HepG2 (cell line): ENCODE measurements at regions not wholly inside any gene's neighbourhood (a gene's known extent, or its start where the extent isn't known, plus 50 kb on each side); places are given as distances from the start of the nearest gene placed in this dataset.

ENCODE experiments used
- ATAC-seq: fragments of 200-7000 bp; cut with Tn5 transposase; 3 replicates; pipeline ENCODE4 v1.9.1; 2020; ENCODE audit warnings: mild to moderate bottlenecking, moderate library complexity
- BruUV-seq: library from RNA; stranded (reverse); fragments of 400-500 nt; replicated peaks from 2 replicates; lab custom pipeline; 2021; lab: Mats Ljungman, UMichigan
- CTCF ChIA-PET: fragments of 300-600 bp; formaldehyde crosslinking; extraction: SDS; loops from one replicate; lab custom pipeline; 2021; ENCODE audit warnings: low total read pairs, inconsistent platforms, low intra/inter-chr PET ratio; lab: Yijun Ruan, JAX
- POLR2A ChIA-PET: fragments of 350-600 bp; sonication (Branson Sonifier 250); formaldehyde crosslinking; loops from one replicate; lab custom pipeline; 2020; ENCODE audit warnings: antibody characterized with exemption, inconsistent platforms; lab: Yijun Ruan, JAX
- DNase-seq: peaks from one replicate; pipeline ENCODE4 v3.0.0-alpha.2; 2015; ENCODE audit warnings: low spot score
- FAIRE-seq: peaks from 3 replicates; lab custom pipeline; 2011; peaks lifted over from hg19 to GRCh38; lab: Jason Lieb, UNC
- H2AFZ ChIP-seq: one replicate; pipeline ENCODE4 v1.6.1; 2011; ENCODE audit warnings: low read length, inconsistent platforms
- H3K27ac ChIP-seq: fragments of 300-600 bp; 3 replicates; pipeline ENCODE4 v1.8.0; 2011; ENCODE audit warnings: mixed run types, mild to moderate bottlenecking, mixed read lengths, low read length, inconsistent platforms; ENCODE audit not compliant: insufficient read depth; ENCODE audit errors: extremely low read length
- H3K27me3 ChIP-seq, 2 experiments: fragments of 200-600 bp in 1 of 2; 2 replicates in 1 of 2; 3 replicates in 1 of 2; pipeline versions ENCODE4 v1.6.0 to v1.8.0; 2011; ENCODE audit warnings: low read length in 2 of 2, mild to moderate bottlenecking in 2 of 2, moderate library complexity in 2 of 2, inconsistent platforms in 1 of 2; ENCODE audit not compliant: insufficient read depth in 2 of 2, control insufficient read depth in 1 of 2
- H3K36me3 ChIP-seq, 2 experiments: fragments of 200-600 bp in 1 of 2; replicated peaks in 1 of 2; 2 replicates in 1 of 2; 3 replicates in 1 of 2; pipeline versions ENCODE4 v1.5.1 to v1.8.0; 2011; ENCODE audit warnings: low read length in 2 of 2, inconsistent platforms in 1 of 2; ENCODE audit not compliant: insufficient read depth in 2 of 2, control insufficient read depth in 1 of 2
- H3K4me1 ChIP-seq: 2 replicates; pipeline ENCODE4 v1.5.1; 2012; ENCODE audit warnings: low read length, inconsistent platforms; ENCODE audit not compliant: insufficient read depth
- H3K4me2 ChIP-seq: 2 replicates; pipeline ENCODE4 v1.6.0; 2011; ENCODE audit warnings: low read depth, low read length, inconsistent platforms
- H3K4me3 ChIP-seq, 3 experiments: fragments of 200-600 bp in 1 of 3; sonication (generic), shearing (Covaris generic) in 1 of 3; replicated peaks in 1 of 3; 2 replicates each; pipeline ENCODE4 v1.5.1; 2011 to 2016; ENCODE audit warnings: low read length in 3 of 3, inconsistent platforms in 2 of 3, low read depth in 2 of 3, mild to moderate bottlenecking in 2 of 3, control low read depth in 1 of 3, mixed read lengths in 1 of 3; ENCODE audit not compliant: insufficient read depth in 1 of 3
- H3K79me2 ChIP-seq: one replicate; pipeline ENCODE4 v1.6.1; 2011; ENCODE audit warnings: low read length, inconsistent platforms; ENCODE audit not compliant: insufficient read depth
- H3K9ac ChIP-seq: 2 replicates; pipeline ENCODE4 v1.6.0; 2011; ENCODE audit warnings: mild to moderate bottlenecking, low read depth, low read length, inconsistent platforms; ENCODE audit not compliant: insufficient read depth
- H3K9me3 ChIP-seq: 2 replicates; pipeline ENCODE4 v1.5.1; 2012; ENCODE audit warnings: mild to moderate bottlenecking, low read length
- H4K20me1 ChIP-seq: 2 replicates; pipeline ENCODE4 v1.6.0; 2011; ENCODE audit warnings: inconsistent platforms, mild to moderate bottlenecking, low read length, moderate library complexity; ENCODE audit not compliant: insufficient read depth
- ARNTL ChIP-seq: sonication (generic); formaldehyde crosslinking; IDR thresholded peaks from 2 replicates; pipeline ENCODE4 v1.4.0; 2020; ENCODE audit warnings: mild to moderate bottlenecking, missing genetic modification reagents
- BHLHE40 ChIP-seq: IDR thresholded peaks from 2 replicates; pipeline ENCODE4 v1.6.1; 2011; ENCODE audit warnings: low read length, improper control_type of control experiment
- KAT2B ChIP-seq: fragments of 150-350 bp; IDR thresholded peaks from 2 replicates; pipeline ENCODE4 v1.6.1; 2014; ENCODE audit warnings: low read depth, low read length, borderline replicate concordance
- REXO4 ChIP-seq: sonication (generic); formaldehyde crosslinking; IDR thresholded peaks from 2 replicates; pipeline ENCODE4 v1.8.0; 2022; ENCODE audit warnings: missing genetic modification reagents, mild to moderate bottlenecking, borderline replicate concordance
- TOPORS ChIP-seq: sonication (generic); formaldehyde crosslinking; IDR thresholded peaks from 2 replicates; pipeline ENCODE4 v1.8.0; 2023; ENCODE audit warnings: mild to moderate bottlenecking, missing genetic modification reagents
- WGBS: methylation state at CpG from one replicate; pipeline ENCODE4 v1.1.6; 2017; ENCODE audit warnings: low lambda C conversion rate; 5-methylcytosine and 5-hydroxymethylcytosine counted together
- in situ Hi-C: cut with HindIII; loops from 2 replicates; pipeline ENCODE4 v1.10.0; 2017; ENCODE audit warnings: low pct_unique_long_range_greater_than_20kb; ENCODE audit not compliant: extremely low pct_ligation_motif_present
- intact Hi-C: fragments of 100-400 bp; cut with micrococcal nuclease; formaldehyde crosslinking; loops from one replicate; pipeline ENCODE4 v1.10.0; 2022; ENCODE audit not compliant: unreplicated experiment
- TF ChIP-seq, protein P1 (sequence below): sonication (generic); formaldehyde crosslinking; IDR thresholded peaks from 2 replicates; pipeline ENCODE4 v1.4.0; 2020; ENCODE audit warnings: missing genetic modification reagents, borderline replicate concordance
- TF ChIP-seq, protein P2 (sequence below): IDR thresholded peaks from 2 replicates; pipeline ENCODE4 v1.6.1; 2012; ENCODE audit warnings: inconsistent platforms

DNA sequence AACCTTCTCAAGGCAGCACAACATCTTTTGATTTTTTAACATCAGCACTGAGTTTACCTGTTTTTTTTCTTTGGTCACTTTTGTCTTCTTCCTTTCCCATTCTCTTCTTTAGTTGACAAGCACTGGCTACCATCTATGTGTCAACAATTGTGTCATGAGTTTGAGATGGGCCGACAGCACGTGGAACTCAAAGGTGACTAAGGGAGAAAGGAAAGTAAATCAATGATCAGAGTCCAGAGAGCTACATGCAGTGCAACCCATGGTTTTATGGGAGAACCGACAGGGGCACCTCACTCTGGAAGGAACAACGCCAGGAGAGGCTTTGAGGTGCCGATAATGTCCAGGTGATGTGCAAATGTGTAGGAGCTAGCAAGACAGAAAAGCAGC is 755.5 kb downstream of the RNF144A start:
- no peaks in the 10 kb centered on the region for H3K79me2 ChIP-seq
- ChIA-PET CTCF (interaction anchor here (1.2 to 1.9 kb wide), 4 partner anchors 245 to 575 kb away, joined by 3 to 17 read pairs (median 9); no protein-coding TSS in a partner anchor), POLR2A (no interaction called here)
- TF ChIP-seq ARNTL (peak; percentile 88), REXO4 (no peak), BHLHE40 (peak; percentile 43), KAT2B (peak; percentile 10; the same call in 1 of the 2 replicates), TOPORS (CRISPR knock-in tag) (no peak)
- TF ChIP-seq, protein P1, sequence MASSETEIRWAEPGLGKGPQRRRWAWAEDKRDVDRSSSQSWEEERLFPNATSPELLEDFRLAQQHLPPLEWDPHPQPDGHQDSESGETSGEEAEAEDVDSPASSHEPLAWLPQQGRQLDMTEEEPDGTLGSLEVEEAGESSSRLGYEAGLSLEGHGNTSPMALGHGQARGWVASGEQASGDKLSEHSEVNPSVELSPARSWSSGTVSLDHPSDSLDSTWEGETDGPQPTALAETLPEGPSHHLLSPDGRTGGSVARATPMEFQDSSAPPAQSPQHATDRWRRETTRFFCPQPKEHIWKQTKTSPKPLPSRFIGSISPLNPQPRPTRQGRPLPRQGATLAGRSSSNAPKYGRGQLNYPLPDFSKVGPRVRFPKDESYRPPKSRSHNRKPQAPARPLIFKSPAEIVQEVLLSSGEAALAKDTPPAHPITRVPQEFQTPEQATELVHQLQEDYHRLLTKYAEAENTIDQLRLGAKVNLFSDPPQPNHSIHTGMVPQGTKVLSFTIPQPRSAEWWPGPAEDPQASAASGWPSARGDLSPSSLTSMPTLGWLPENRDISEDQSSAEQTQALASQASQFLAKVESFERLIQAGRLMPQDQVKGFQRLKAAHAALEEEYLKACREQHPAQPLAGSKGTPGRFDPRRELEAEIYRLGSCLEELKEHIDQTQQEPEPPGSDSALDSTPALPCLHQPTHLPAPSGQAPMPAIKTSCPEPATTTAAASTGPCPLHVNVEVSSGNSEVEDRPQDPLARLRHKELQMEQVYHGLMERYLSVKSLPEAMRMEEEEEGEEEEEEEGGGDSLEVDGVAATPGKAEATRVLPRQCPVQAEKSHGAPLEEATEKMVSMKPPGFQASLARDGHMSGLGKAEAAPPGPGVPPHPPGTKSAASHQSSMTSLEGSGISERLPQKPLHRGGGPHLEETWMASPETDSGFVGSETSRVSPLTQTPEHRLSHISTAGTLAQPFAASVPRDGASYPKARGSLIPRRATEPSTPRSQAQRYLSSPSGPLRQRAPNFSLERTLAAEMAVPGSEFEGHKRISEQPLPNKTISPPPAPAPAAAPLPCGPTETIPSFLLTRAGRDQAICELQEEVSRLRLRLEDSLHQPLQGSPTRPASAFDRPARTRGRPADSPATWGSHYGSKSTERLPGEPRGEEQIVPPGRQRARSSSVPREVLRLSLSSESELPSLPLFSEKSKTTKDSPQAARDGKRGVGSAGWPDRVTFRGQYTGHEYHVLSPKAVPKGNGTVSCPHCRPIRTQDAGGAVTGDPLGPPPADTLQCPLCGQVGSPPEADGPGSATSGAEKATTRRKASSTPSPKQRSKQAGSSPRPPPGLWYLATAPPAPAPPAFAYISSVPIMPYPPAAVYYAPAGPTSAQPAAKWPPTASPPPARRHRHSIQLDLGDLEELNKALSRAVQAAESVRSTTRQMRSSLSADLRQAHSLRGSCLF: no peak
- TF ChIP-seq, protein P2, sequence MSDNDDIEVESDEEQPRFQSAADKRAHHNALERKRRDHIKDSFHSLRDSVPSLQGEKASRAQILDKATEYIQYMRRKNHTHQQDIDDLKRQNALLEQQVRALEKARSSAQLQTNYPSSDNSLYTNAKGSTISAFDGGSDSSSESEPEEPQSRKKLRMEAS: peak; percentile 48; the same call in 1 of the 2 replicates
- no peaks in the 10 kb centered on the region for H3K36me3 ChIP-seq
- H3K4me3 ChIP-seq: no peak overlapping the region
- no peaks in the 10 kb centered on the region for H4K20me1 ChIP-seq
- no peaks in the 10 kb centered on the region for H3K9me3 ChIP-seq
- H2AFZ ChIP-seq: no peak overlapping the region
- DNase-seq (no peak), FAIRE-seq (no peak), ATAC-seq (peak; percentile 62)
- H3K27ac ChIP-seq: no peak overlapping the region
- H3K4me2 ChIP-seq: no peak overlapping the region
- no TSS peak for BruUV-seq
- intact Hi-C loops (loop anchor here (1.0 kb wide), 5 partner anchors 245 to 610 kb away; no protein-coding TSS in a partner anchor), in situ Hi-C loops (loop anchor here (25.0 kb wide), 1 partner anchor 560 kb away; no protein-coding TSS in a partner anchor)
- no peaks in the 10 kb centered on the region for H3K4me1 ChIP-seq
- WGBS: 28% methylated on average over 5 of the region's 5 CpGs
- peaks cover 0 to 5% of the 10 kb centered on the region in 2 experiments; a peak in 1 of 5 replicates for H3K27me3 ChIP-seq
- no peak overlapping the region for H3K9ac ChIP-seq
